ENCODE measurements at regions not wholly inside any gene's neighbourhood (a gene's known extent, or its start where the extent isn't known, plus 50 kb on each side); places are given as distances from the start of the nearest gene placed in this dataset.

DNA sequence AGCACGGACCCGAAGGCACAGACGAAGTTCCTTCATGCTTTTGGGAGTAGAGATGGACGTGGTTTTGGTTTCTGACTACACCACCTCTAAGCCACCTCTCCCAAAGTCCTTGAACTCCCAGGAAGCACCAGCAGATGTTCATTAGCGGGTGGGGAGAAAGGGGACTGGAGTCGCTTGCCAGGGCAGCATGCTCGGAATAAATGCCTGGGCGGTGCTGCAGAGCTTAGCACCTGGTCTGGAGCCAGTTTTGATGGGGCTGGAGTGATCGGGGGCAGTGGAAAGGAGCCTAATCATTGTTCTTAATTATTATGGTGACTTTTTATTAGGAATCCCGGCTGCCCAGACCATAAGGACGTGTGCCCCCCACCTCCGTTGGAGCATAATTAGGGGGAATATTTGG, 220.8 kb downstream of the TFCP2L1 start:
- intact Hi-C loops (cut with micrococcal nuclease; ENCODE audit: unreplicated experiment) = no loop called here
- Histone ChIP-seq H3K27ac (ENCODE audit: control insufficient read depth, insufficient read depth) (no peak overlapping the region), H4K20me1 (ENCODE audit: control insufficient read depth, insufficient read depth) (no peaks in the 10 kb centered on the region), H3K4me1 (ENCODE audit: control insufficient read depth, insufficient read depth, low read length) (no peaks in the 10 kb centered on the region), H3K36me3 (ENCODE audit: control insufficient read depth in 2 of 2, insufficient read depth in 2 of 2, low read length in 1 of 2) (no peaks in the 10 kb centered on the region), H3K79me2 (ENCODE audit: control insufficient read depth, insufficient read depth, low read length) (no peaks in the 10 kb centered on the region), H3K9me3 (replicated peaks; ENCODE audit: control insufficient read depth, insufficient read depth, low read length) (no peaks in the 10 kb centered on the region), H3K9ac (ENCODE audit: control insufficient read depth, insufficient read depth, low read length) (no peak overlapping the region), H3K4me3 (no peak overlapping the region), H3K27me3 (replicated peaks in 1 of 2; ENCODE audit: control insufficient read depth in 2 of 2, insufficient read depth in 2 of 2, low read length in 1 of 2) (peaks cover 3 to 5% of the 10 kb centered on the region in 2 experiments; a peak in 2 of 4 replicates), H2AFZ (ENCODE audit: control insufficient read depth, low read depth, low read length) (no peak overlapping the region), H3K4me2 (ENCODE audit: control insufficient read depth, insufficient read depth) (no peak overlapping the region)
- BruUV-seq (replicated peaks) = no TSS peak
- DNase-seq (ENCODE audit: low read depth, low spot score) (no peak), ATAC-seq (no peak), FAIRE-seq (no peak)
- CTCF ChIA-PET = interaction anchor here (2.0 kb wide), 1 partner anchor 16 kb away, joined by 5 read pairs; no protein-coding TSS in a partner anchor
- POLR2A ChIA-PET = no interaction called here
- RAD21 ChIA-PET (ENCODE audit: unreplicated experiment) = no interaction called here
- WGBS (ENCODE audit: insufficient coverage, insufficient replicate concordance, low lambda C conversion rate, missing lambda C conversion rate) = 8% methylated on average over 12 of the region's 12 CpGs
- SMC1A ChIA-PET (ENCODE audit: uncharacterized antibody, unreplicated experiment) = no interaction called here
- TF ChIP-seq SREBF2 (IDR thresholded peaks at IDR 0.05; ENCODE audit: low read length) = no peak
- TF ChIP-seq, protein P1, sequence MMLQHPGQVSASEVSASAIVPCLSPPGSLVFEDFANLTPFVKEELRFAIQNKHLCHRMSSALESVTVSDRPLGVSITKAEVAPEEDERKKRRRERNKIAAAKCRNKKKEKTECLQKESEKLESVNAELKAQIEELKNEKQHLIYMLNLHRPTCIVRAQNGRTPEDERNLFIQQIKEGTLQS (IDR thresholded peaks at IDR 0.05; ENCODE audit: borderline replicate concordance, extremely low read depth, low read depth, low read length) = no peak
- no peak for TF ChIP-seq NFXL1 (IDR thresholded peaks at IDR 0.05; ENCODE audit: borderline replicate concordance)
- no peak for TF ChIP-seq ZNF274 (IDR thresholded peaks at IDR 0.05; ENCODE audit: insufficient read depth, insufficient read length)
- no peak for TF ChIP-seq CEBPB (IDR thresholded peaks at IDR 0.05; ENCODE audit: borderline replicate concordance in 1 of 2, low read depth in 2 of 2, low read length in 2 of 2)
- TF ChIP-seq CHD1 (IDR thresholded peaks at IDR 0.05; ENCODE audit: low read depth, low read length) = no peak
- no peak for TF ChIP-seq CHD2 (IDR thresholded peaks at IDR 0.05; ENCODE audit: borderline replicate concordance, low read depth, low read length)
- TF ChIP-seq, protein P2, sequence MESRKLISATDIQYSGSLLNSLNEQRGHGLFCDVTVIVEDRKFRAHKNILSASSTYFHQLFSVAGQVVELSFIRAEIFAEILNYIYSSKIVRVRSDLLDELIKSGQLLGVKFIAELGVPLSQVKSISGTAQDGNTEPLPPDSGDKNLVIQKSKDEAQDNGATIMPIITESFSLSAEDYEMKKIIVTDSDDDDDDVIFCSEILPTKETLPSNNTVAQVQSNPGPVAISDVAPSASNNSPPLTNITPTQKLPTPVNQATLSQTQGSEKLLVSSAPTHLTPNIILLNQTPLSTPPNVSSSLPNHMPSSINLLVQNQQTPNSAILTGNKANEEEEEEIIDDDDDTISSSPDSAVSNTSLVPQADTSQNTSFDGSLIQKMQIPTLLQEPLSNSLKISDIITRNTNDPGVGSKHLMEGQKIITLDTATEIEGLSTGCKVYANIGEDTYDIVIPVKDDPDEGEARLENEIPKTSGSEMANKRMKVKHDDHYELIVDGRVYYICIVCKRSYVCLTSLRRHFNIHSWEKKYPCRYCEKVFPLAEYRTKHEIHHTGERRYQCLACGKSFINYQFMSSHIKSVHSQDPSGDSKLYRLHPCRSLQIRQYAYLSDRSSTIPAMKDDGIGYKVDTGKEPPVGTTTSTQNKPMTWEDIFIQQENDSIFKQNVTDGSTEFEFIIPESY (IDR thresholded peaks at IDR 0.05) = no peak
- TF ChIP-seq SUPT20H (IDR thresholded peaks at IDR 0.05; ENCODE audit: borderline replicate concordance, control insufficient read depth, low read depth, low read length) = no peak
- no peak for TF ChIP-seq TARDBP (IDR thresholded peaks at IDR 0.05; ENCODE audit: borderline replicate concordance)
- no peak for TF ChIP-seq KAT2A (conservative IDR thresholded peaks at IDR 0.05; ENCODE audit: control insufficient read depth, low read depth, low read length)
- no peak for TF ChIP-seq EED (IDR thresholded peaks at IDR 0.05; ENCODE audit: low read depth)
- TF ChIP-seq RFX5 (IDR thresholded peaks at IDR 0.05; ENCODE audit: low read depth, low read length) = no peak
- TF ChIP-seq SMC3 (IDR thresholded peaks at IDR 0.05; ENCODE audit: borderline replicate concordance, low read length) = no peak
- TF ChIP-seq STAT1 (conservative IDR thresholded peaks at IDR 0.05) = no peak
- no peak for TF ChIP-seq POLR2AphosphoS5 (IDR thresholded peaks at IDR 0.05; ENCODE audit: low read length)
- TF ChIP-seq MTA3 (IDR thresholded peaks at IDR 0.05; ENCODE audit: borderline replicate concordance, low read length) = no peak
- TF ChIP-seq, protein P3, sequence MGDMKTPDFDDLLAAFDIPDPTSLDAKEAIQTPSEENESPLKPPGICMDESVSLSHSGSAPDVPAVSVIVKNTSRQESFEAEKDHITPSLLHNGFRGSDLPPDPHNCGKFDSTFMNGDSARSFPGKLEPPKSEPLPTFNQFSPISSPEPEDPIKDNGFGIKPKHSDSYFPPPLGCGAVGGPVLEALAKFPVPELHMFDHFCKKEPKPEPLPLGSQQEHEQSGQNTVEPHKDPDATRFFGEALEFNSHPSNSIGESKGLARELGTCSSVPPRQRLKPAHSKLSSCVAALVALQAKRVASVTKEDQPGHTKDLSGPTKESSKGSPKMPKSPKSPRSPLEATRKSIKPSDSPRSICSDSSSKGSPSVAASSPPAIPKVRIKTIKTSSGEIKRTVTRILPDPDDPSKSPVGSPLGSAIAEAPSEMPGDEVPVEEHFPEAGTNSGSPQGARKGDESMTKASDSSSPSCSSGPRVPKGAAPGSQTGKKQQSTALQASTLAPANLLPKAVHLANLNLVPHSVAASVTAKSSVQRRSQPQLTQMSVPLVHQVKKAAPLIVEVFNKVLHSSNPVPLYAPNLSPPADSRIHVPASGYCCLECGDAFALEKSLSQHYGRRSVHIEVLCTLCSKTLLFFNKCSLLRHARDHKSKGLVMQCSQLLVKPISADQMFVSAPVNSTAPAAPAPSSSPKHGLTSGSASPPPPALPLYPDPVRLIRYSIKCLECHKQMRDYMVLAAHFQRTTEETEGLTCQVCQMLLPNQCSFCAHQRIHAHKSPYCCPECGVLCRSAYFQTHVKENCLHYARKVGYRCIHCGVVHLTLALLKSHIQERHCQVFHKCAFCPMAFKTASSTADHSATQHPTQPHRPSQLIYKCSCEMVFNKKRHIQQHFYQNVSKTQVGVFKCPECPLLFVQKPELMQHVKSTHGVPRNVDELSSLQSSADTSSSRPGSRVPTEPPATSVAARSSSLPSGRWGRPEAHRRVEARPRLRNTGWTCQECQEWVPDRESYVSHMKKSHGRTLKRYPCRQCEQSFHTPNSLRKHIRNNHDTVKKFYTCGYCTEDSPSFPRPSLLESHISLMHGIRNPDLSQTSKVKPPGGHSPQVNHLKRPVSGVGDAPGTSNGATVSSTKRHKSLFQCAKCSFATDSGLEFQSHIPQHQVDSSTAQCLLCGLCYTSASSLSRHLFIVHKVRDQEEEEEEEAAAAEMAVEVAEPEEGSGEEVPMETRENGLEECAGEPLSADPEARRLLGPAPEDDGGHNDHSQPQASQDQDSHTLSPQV (IDR thresholded peaks at IDR 0.05) = no peak
- no peak for TF ChIP-seq POU2F2 (IDR thresholded peaks at IDR 0.05; ENCODE audit: borderline replicate concordance, low read depth, low read length)
- no peak for TF ChIP-seq NR2C1 (IDR thresholded peaks at IDR 0.05)
- in situ Hi-C loops (cut with MboI) = no loop called here
